Activated T-cell treated with anti-CD3 and anti-CD28 coated beads, Interleukin-2, amount 50 U/mL, for 72 hours (primary cell): ENCODE measurements at regions not wholly inside any gene's neighbourhood (a gene's known extent, or its start where the extent isn't known, plus 50 kb on each side); places are given as distances from the start of the nearest gene placed in this dataset.

Experiments used
- ATAC-seq, 2 donors: fragments of 150-1000 bp; cut with Tn5 transposase; replicated peaks in 1 of 2; 2 replicates each; pipeline ENCODE4 v1.10.0; 2021; ENCODE audit warnings: moderate library complexity in 2 of 2, mild to moderate bottlenecking in 1 of 2
- DNase-seq, 2 donors: peaks; one replicate each; pipeline ENCODE4 v3.0.0; 2021 to 2022; ENCODE audit warnings: mixed read lengths in 1 of 2
- H3K27ac Mint-ChIP-seq: one replicate; pipeline ENCODE4 v1.8.0; 2022; ENCODE audit warnings: mild to moderate bottlenecking, moderate library complexity, mixed read lengths
- H3K27me3 Mint-ChIP-seq: one replicate; pipeline ENCODE4 v1.8.0; 2022; ENCODE audit warnings: low read depth, mixed read lengths
- H3K36me3 Mint-ChIP-seq, 2 donors: one replicate each; pipeline ENCODE4 v1.8.0; 2022; ENCODE audit warnings: mixed read lengths in 2 of 2, mild to moderate bottlenecking in 1 of 2; ENCODE audit not compliant: insufficient read depth in 2 of 2
- H3K4me1 Mint-ChIP-seq: one replicate; pipeline ENCODE4 v1.8.0; 2022; ENCODE audit warnings: low read depth, mixed read lengths
- H3K4me3 Mint-ChIP-seq, 2 donors: one replicate each; pipeline ENCODE4 v1.8.0; 2022; ENCODE audit warnings: mild to moderate bottlenecking in 2 of 2, mixed read lengths in 2 of 2, moderate library complexity in 2 of 2
- H3K9me3 Mint-ChIP-seq, 2 donors: one replicate each; pipeline ENCODE4 v1.8.0; 2022; ENCODE audit warnings: mixed read lengths in 2 of 2

DNA sequence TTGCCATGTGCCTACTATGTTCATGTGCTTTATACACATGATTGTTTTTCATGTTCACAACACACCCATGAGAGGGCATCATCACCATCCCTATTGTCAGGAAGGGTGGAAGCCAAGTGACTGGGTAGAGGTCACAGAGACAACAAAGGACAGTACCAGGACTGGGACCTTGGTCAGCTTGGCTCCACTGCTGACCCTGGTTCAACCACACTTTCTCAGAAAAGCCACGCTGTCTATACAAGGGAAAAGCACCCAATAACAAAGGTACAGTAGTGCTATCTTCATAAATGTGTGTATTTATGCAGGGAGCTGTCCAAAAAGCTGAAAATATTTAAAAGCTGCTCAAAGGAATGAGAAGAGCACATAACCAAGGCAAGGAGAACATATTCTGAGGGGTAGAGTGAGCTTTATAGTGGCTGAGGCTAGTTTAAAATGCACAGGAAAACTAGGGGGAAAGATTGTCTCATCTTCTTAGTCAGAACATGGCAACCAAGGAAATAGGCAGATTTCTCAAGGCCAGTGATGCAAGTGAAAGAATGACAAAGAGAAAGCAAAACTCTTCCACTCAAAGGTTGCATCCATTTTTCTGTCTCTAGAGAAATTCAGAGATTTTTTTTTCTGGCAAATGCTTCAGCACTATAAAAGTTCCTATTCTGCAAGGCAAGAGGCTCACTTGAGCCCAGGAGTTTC is 415.0 kb downstream of the FOXO1 start:
- Mint-ChIP-seq H3K36me3 (peaks cover 15 to 19% of the 10 kb centered on the region in 2 donors), H3K4me1 (peaks cover 64% of the 10 kb centered on the region), H3K27me3 (no peaks in the 10 kb centered on the region), H3K4me3 (peak overlapping the region; percentile 42 to 44), H3K9me3 (peaks cover 13 to 15% of the 10 kb centered on the region in 2 donors), H3K27ac (peak overlapping the region; percentile 64)
- peak; percentile 88 to 91 for ATAC-seq
- DNase-seq, result peak; percentile 14 to 35

DNA sequence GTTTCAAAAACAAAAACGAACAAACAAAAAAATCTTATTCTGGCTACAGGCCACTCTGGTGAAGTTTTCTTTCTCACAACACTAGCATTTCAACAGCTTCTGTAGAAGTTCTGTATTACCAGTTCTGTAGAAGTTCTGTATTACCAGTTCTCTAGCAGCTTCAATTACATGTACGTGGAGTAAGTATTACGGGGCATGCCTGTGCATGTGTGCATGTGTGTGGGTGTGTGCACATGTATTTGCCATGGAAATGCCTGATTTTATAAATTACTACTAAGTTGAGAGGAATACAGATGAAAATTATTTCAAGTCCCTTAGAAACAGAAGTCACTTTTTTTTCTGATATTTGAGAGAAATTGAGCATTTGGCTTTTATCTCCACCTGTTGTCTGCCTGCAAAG is 414.2 kb downstream of the FOXO1 start:
- no peak for DNase-seq
- Mint-ChIP-seq H3K4me3 (peak overlapping the region in 1 of 2 donors; percentile 52), H3K9me3 (peaks cover 13 to 15% of the 10 kb centered on the region in 2 donors), H3K36me3 (peaks cover 15 to 19% of the 10 kb centered on the region in 2 donors), H3K4me1 (peaks cover 64% of the 10 kb centered on the region), H3K27ac (no peak overlapping the region), H3K27me3 (no peaks in the 10 kb centered on the region)
- no peak for ATAC-seq

DNA sequence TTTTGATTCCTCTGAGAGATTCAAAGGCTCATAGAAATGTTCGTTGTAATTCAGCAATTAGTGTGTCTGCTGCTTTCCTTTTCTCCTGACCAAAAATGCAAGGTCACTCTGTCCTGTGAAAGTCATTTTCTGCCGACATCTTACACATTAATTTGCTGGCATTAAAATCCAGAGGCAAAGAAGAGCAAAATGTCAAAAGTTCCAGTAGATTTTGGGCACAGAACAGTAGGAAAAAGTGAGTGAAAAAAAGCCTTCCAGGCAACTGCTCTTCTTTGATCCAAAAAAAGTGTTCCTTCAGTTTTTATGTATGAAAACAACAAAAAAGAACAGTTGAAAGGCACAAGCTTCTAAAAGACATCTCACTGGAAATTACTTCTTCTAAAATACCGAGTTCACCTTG is 413.8 kb downstream of the FOXO1 start:
- Mint-ChIP-seq H3K9me3 (peaks cover 12 to 13% of the 10 kb centered on the region in 2 donors), H3K27me3 (no peaks in the 10 kb centered on the region), H3K4me1 (peaks cover 60% of the 10 kb centered on the region), H3K36me3 (peaks cover 13 to 16% of the 10 kb centered on the region in 2 donors), H3K27ac (peak overlapping the region; percentile 17), H3K4me3 (peak overlapping the region; percentile 14 to 52)
- DNase-seq (no peak), ATAC-seq (no peak)

DNA sequence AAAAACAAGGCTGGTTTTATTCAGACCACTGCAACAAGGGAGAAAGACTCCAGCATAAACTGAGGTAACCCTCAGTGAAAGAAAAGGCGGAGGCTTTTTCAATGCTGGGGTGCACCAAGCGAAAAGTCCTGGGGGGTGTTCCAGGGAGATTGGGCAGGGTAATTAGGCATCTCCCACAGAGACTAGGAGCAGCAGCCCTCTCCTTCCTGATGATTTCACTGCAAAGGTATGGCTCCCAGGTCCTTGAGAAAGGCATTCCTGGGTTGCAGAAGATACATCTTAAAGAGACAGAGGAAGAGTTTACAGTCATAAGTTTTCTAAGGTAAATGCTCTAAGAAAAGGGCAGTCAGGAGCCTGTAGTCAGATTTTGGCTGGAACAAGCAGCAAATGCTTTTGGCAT is 412.0 kb downstream of the FOXO1 start:
- Mint-ChIP-seq H3K27me3 (no peaks in the 10 kb centered on the region), H3K36me3 (peaks cover 1 to 4% of the 10 kb centered on the region in 2 donors), H3K9me3 (peaks cover 2 to 4% of the 10 kb centered on the region in 2 donors), H3K4me1 (peaks cover 54% of the 10 kb centered on the region), H3K4me3 (no peak overlapping the region), H3K27ac (peak overlapping the region; percentile 40)
- no peak for ATAC-seq
- no peak for DNase-seq

DNA sequence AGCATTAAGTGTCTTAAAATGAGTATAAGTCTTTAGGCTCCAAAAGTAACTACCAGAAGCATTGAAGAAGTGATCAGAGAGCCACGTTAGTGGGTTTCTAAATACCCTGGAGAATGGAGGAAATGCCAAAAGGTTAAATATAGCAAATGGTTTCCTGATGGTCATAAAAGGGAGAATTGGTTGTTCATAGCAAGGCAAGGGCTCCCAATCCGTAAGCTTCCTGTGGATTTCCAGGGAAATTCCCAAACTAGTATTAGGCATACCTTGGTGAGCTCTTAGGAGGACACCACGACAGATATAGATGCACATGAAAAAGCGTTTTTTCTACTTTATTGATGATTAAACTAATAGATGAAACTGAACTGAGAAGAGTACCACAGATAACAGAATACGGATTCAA is 410.9 kb downstream of the FOXO1 start:
- ATAC-seq (no peak), DNase-seq (no peak)
- Mint-ChIP-seq H3K27me3 (no peaks in the 10 kb centered on the region), H3K9me3 (peaks cover 2 to 4% of the 10 kb centered on the region in 2 donors), H3K4me3 (no peak overlapping the region), H3K4me1 (peaks cover 54% of the 10 kb centered on the region), H3K27ac (no peak overlapping the region), H3K36me3 (peaks cover 1 to 4% of the 10 kb centered on the region in 2 donors)

DNA sequence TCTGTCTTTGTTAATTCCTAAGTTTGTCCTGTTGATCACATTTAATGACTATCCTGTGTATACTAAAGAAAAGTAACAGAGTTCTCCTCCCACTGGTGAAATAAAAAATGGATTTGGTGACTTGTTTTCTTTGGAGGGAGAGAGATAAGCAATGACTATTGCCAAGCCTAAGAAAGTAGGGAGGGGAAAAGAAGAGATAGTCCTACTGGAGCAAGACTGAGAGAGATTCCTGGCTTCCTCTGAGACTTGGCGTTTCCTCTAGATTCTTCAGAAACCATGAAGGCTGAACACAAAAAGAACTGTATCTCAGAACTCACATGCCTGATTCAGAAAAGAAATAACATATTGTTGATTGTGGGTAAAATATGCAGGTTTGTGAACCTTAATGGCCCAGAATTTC is 406.5 kb downstream of the FOXO1 start:
- peaks cover 14% of the 10 kb centered on the region for H3K4me1 Mint-ChIP-seq
- H3K27me3 Mint-ChIP-seq, result no peaks in the 10 kb centered on the region
- peaks cover 0 to 9% of the 10 kb centered on the region in 2 donors for H3K9me3 Mint-ChIP-seq
- H3K36me3 Mint-ChIP-seq, result peaks cover 0 to 1% of the 10 kb centered on the region in 2 donors
- no peak overlapping the region for H3K27ac Mint-ChIP-seq
- no peak overlapping the region for H3K4me3 Mint-ChIP-seq
- no peak for DNase-seq
- no peak for ATAC-seq

DNA sequence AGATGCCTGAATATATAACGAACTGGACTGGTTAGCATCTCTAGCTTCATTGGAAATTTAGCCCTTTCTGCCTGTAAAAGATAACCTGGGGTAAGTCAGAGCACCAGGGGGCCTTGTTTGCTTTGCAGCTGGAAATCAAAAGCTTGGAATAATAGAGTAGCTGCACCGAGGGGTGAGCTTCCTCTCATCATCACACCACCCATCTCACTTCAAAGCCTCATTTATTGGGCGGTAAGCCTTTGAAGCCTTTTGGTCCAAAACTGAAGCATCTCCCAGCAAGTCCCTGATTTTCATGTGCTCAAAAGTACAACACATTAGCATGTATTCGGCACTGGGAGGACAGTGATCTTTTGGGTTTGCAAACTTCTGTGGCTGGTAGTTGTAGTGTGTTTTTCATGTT is 405.1 kb downstream of the FOXO1 start:
- H3K9me3 Mint-ChIP-seq, result peaks cover 0 to 9% of the 10 kb centered on the region in 2 donors
- no peaks in the 10 kb centered on the region for H3K27me3 Mint-ChIP-seq
- ATAC-seq, result no peak
- H3K4me3 Mint-ChIP-seq, result no peak overlapping the region
- no peak for DNase-seq
- no peak overlapping the region for H3K27ac Mint-ChIP-seq
- H3K4me1 Mint-ChIP-seq, result peaks cover 9% of the 10 kb centered on the region
- no peaks in the 10 kb centered on the region for H3K36me3 Mint-ChIP-seq

DNA sequence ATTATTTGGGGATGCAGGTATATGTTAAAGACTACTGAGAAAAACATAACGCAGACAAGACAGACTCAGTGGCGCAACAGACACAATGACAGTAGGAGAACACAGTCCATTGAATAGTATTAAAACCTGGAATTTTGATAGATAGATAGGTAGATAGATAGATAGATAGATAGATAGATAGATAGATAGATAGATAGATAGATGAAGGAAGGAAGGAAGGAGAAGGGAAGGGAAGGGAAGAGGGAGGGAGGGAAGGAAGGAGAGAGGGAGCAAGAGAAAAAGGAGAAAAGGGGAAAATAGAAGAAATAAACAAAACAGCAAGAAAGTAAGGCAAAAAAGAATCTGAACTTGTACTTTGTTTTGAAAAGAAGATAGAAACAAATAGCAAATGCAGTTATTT is 404.5 kb downstream of the FOXO1 start:
- peaks cover 0 to 9% of the 10 kb centered on the region in 2 donors for H3K9me3 Mint-ChIP-seq
- H3K4me3 Mint-ChIP-seq, result no peak overlapping the region
- peaks cover 9% of the 10 kb centered on the region for H3K4me1 Mint-ChIP-seq
- H3K36me3 Mint-ChIP-seq, result no peaks in the 10 kb centered on the region
- ATAC-seq, result no peak
- H3K27ac Mint-ChIP-seq, result no peak overlapping the region
- no peaks in the 10 kb centered on the region for H3K27me3 Mint-ChIP-seq
- no peak for DNase-seq

DNA sequence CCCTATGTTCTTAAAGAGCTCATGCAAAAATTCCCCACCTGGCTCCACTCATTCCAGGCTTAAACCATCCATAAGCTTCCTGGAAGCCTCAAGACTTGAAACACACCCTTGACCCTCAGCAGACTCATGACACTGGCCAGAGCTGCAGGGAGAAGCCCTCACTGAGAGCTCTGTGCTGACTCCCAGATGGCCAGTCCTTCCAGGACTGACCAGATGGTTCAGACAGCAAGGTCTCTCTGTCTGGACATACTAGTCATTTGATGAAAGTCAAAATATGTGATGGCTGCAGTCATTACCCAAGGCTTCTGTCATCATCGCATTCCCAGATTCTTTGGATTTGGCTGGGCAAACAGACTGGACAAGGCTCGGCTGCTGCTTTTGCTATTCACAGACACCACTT is 397.4 kb downstream of the FOXO1 start:
- no peak for ATAC-seq
- Mint-ChIP-seq H3K4me1 (peaks cover 31% of the 10 kb centered on the region), H3K27ac (no peak overlapping the region)

DNA sequence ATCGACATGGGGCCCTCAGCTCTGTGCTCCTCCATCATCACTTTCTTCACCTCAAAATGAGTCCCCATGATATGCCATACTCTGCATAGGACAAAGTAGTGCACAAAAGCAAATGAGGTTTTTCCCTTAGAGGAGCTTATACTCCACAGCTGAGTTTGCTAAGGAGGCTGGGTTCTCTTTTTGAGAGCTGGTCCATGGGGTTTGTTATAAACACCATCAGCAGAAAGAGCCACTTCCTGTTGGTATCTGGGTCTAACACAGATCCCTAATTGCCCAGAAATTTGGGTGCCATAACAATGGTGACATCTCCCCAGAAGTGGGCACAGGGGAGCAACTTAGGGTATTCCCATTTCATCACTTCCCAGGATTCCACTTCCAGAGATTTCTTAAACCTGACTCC is 395.7 kb downstream of the FOXO1 start:
- H3K36me3 Mint-ChIP-seq, result no peaks in the 10 kb centered on the region
- no peak overlapping the region for H3K4me3 Mint-ChIP-seq
- no peaks in the 10 kb centered on the region for H3K27me3 Mint-ChIP-seq
- no peaks in the 10 kb centered on the region for H3K9me3 Mint-ChIP-seq
- no peak for DNase-seq
- no peak for ATAC-seq
- H3K4me1 Mint-ChIP-seq, result peaks cover 35% of the 10 kb centered on the region
- no peak overlapping the region for H3K27ac Mint-ChIP-seq

More for the DNA sequence above, 397.4 kb downstream of the FOXO1 start:
- Mint-ChIP-seq H3K27me3 (no peaks in the 10 kb centered on the region), H3K9me3 (peaks cover 0 to 3% of the 10 kb centered on the region in 2 donors), H3K36me3 (no peaks in the 10 kb centered on the region), H3K4me3 (no peak overlapping the region)
- no peak for DNase-seq

DNA sequence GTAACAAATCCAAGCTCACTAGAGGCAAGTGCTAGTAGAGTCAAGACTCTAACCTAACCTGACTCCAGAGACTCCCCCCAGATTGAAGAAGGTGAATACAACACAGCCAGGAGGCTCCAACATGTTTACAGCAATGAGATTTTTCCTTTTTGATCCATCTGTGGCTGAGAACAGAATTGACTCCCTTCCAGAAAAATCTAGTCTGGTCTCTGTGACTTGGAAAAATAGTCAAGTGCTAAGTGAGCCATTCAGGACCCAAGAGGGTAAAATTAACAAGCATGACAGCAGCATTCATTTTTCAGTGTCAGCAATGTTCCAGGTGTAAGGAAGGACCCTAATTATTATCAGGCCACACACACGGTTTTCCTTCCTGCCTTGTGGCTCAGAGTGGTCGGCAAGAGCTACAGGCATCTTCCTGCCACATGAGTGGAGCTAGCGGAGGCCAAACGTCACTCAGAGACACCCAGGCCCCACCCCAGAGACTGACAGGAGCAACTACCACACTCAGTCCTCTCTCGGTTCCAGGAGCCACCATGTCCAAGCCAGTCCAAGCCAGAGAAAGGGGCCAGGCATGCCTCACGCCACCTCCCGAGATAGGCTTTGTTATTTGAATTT is 395.1 kb downstream of the FOXO1 start:
- H3K9me3 Mint-ChIP-seq, result no peaks in the 10 kb centered on the region
- peaks cover 40% of the 10 kb centered on the region for H3K4me1 Mint-ChIP-seq
- DNase-seq (no peak), ATAC-seq (no peak)
- no peak overlapping the region for H3K27ac Mint-ChIP-seq
- no peaks in the 10 kb centered on the region for H3K27me3 Mint-ChIP-seq
- no peaks in the 10 kb centered on the region for H3K36me3 Mint-ChIP-seq
- no peak overlapping the region for H3K4me3 Mint-ChIP-seq

DNA sequence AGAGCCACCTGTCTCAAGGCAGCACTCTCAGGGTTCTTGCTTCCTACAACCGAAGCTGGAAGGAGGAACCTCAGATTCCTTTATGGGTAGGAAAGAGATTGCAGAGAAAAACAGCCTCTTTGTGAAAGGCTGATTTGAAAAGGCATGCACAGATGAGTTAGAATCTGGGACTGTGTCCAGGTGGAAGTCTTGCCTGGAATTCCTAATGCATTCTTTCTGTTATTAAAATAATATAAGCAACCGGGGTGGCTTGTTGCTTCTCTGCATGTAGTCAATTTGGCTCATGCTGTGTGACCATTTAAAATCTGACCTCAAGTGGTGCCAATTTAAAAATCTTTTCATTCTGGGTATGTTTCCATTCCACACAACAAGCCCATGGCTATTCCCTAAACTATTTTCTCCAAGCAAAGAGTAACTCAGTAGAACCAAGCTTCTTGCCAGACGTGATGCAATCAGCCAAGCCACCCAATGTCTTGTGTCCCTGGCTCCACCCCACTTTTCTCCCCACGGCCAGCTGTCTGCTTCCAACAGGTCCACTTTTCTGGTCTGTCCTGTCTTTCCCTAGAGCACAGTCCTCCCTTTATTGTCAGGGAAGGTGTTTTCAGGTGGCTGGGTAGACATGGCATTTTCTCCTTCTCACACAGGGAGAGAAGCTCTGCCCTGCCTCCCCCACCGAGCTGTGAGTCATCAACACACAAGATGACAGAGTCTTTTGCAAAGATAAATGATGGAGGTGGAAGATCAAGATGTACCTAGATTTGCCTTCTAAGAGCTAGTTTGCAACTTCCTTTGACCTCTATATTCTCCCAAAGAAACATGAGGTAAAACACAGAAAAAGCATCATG is 394.3 kb downstream of the FOXO1 start:
- DNase-seq, result peak; percentile 48 to 60
- H3K4me1 Mint-ChIP-seq, result peaks cover 41% of the 10 kb centered on the region
- H3K36me3 Mint-ChIP-seq, result no peaks in the 10 kb centered on the region
- peak; percentile 89 to 92 for ATAC-seq
- peak overlapping the region; percentile 53 to 56 for H3K4me3 Mint-ChIP-seq
- H3K9me3 Mint-ChIP-seq, result no peaks in the 10 kb centered on the region
- no peaks in the 10 kb centered on the region for H3K27me3 Mint-ChIP-seq
- H3K27ac Mint-ChIP-seq, result peak overlapping the region; percentile 72

DNA sequence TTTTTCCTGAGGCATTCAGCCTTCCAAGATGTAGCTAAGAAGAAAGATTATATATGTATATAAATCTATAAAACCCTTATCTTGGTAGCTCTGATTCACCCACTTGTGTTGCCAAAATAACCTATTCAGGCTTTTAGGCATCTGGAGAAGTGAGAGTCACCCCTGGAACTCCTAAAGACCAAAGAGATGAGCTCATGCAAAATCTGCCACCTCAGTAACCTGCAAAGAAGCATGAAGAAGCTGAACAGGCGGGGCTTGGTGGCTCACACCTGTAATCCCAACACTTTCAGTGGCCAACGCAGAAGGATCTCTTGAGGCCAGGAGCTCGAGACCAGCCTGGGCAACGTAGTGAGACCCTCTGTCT is 393.7 kb downstream of the FOXO1 start:
- peaks cover 35% of the 10 kb centered on the region for H3K4me1 Mint-ChIP-seq
- H3K36me3 Mint-ChIP-seq, result no peaks in the 10 kb centered on the region
- no peak for DNase-seq
- peak; percentile 73 to 76 for ATAC-seq
- H3K4me3 Mint-ChIP-seq, result peak overlapping the region in 1 of 2 donors; percentile 53
- no peak overlapping the region for H3K27ac Mint-ChIP-seq
- no peaks in the 10 kb centered on the region for H3K9me3 Mint-ChIP-seq
- no peaks in the 10 kb centered on the region for H3K27me3 Mint-ChIP-seq
